Lower leg skin (tissue), 3 donors: ENCODE measurements at regions not wholly inside any gene's neighbourhood (a gene's known extent, or its start where the extent isn't known, plus 50 kb on each side); places are given as distances from the start of the nearest gene placed in this dataset.

Experiments used
- POLR2A ChIP-seq, 2 donors: fragments of 450-650 bp; IDR thresholded peaks; one replicate each; pipeline ENCODE4 v1.6.1; 2016 to 2017; ENCODE audit warnings: antibody characterized with exemption in 2 of 2, mild to moderate bottlenecking in 1 of 2, moderate library complexity in 1 of 2
- TF ChIP-seq, protein P1 (sequence below), 3 donors: fragments of 450-650 bp; IDR thresholded peaks; one replicate each; pipeline ENCODE4 v1.5.1; 2016; ENCODE audit warnings: antibody characterized with exemption in 3 of 3, mild to moderate bottlenecking in 3 of 3, moderate library complexity in 2 of 3

- TF ChIP-seq, protein P1, sequence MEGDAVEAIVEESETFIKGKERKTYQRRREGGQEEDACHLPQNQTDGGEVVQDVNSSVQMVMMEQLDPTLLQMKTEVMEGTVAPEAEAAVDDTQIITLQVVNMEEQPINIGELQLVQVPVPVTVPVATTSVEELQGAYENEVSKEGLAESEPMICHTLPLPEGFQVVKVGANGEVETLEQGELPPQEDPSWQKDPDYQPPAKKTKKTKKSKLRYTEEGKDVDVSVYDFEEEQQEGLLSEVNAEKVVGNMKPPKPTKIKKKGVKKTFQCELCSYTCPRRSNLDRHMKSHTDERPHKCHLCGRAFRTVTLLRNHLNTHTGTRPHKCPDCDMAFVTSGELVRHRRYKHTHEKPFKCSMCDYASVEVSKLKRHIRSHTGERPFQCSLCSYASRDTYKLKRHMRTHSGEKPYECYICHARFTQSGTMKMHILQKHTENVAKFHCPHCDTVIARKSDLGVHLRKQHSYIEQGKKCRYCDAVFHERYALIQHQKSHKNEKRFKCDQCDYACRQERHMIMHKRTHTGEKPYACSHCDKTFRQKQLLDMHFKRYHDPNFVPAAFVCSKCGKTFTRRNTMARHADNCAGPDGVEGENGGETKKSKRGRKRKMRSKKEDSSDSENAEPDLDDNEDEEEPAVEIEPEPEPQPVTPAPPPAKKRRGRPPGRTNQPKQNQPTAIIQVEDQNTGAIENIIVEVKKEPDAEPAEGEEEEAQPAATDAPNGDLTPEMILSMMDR (IDR thresholded peaks at IDR 0.05) = no peak
- TF ChIP-seq POLR2A (IDR thresholded peaks at IDR 0.05) = no peak
These were observed 139.0 kb upstream of the LRIG3 start for GRCh38 chr12:59059088-59059935.
